SK-N-SH (cell line): ENCODE measurements at regions not wholly inside any gene's neighbourhood (a gene's known extent, or its start where the extent isn't known, plus 50 kb on each side); places are given as distances from the start of the nearest gene placed in this dataset.

ENCODE experiments used
- CTCF ChIA-PET: fragments of 300-600, 350-600 bp; formaldehyde crosslinking; extraction: SDS; loops from one replicate; lab custom pipeline; 2021; lab: Yijun Ruan, JAX
- POLR2A ChIA-PET: fragments of 350-600 bp; sonication (Branson Sonifier 250); formaldehyde crosslinking; extraction: SDS; loops from one replicate; lab custom pipeline; 2020; ENCODE audit warnings: antibody characterized with exemption, inconsistent platforms; lab: Yijun Ruan, JAX
- DNase-seq: peaks from one replicate; pipeline ENCODE4 v3.0.0; 2012
- H2AFZ ChIP-seq: fragments of 200-600 bp; sonication (generic); 2 replicates; pipeline ENCODE4 v1.8.1; 2016; ENCODE audit warnings: antibody characterized with exemption, mild to moderate bottlenecking, low read depth
- H3F3A ChIP-seq: fragments of 200-600 bp; sonication (generic); replicated peaks from 2 replicates; pipeline ENCODE3; 2016; ENCODE audit warnings: antibody characterized with exemption, mild to moderate bottlenecking; ENCODE audit not compliant: insufficient read depth
- H3K27ac ChIP-seq, 2 experiments: fragments of 200-500 bp in 1 of 2; fragments of 200-600 bp in 1 of 2; sonication (Bioruptor generic) in 1 of 2; sonication (generic), shearing (Covaris generic) in 1 of 2; 2 replicates each; pipeline versions ENCODE4 v1.5.1 to v1.6.1; 2014 to 2016; ENCODE audit warnings: low read depth in 2 of 2, inconsistent platforms in 1 of 2, low read length in 1 of 2, mild to moderate bottlenecking in 1 of 2, mixed read lengths in 1 of 2
- H3K27me3 ChIP-seq: fragments of 200-600 bp; sonication (generic), shearing (Covaris generic); 2 replicates; pipeline ENCODE4 v1.6.1; 2016; ENCODE audit warnings: mixed run types; ENCODE audit not compliant: insufficient read depth
- H3K36me3 ChIP-seq, 2 experiments: fragments of 200-500 bp in 1 of 2; fragments of 200-600 bp in 1 of 2; sonication (Bioruptor generic) in 1 of 2; sonication (generic) in 1 of 2; replicated peaks in 1 of 2; 2 replicates each; pipeline versions ENCODE3 to v1.5.1; 2014 to 2016; ENCODE audit warnings: low read length in 1 of 2, mild to moderate bottlenecking in 1 of 2; ENCODE audit not compliant: insufficient read depth in 2 of 2, control insufficient read depth in 1 of 2
- H3K4me1 ChIP-seq, 2 experiments: fragments of 200-500 bp in 1 of 2; fragments of 200-600 bp in 1 of 2; sonication (Bioruptor generic) in 1 of 2; sonication (generic), shearing (Covaris generic) in 1 of 2; 2 replicates each; pipeline versions ENCODE4 v1.5.1 to v1.6.1; 2014 to 2016; ENCODE audit warnings: low read depth in 1 of 2, low read length in 1 of 2, mixed run types in 1 of 2; ENCODE audit not compliant: insufficient read depth in 2 of 2, control insufficient read depth in 1 of 2
- H3K4me2 ChIP-seq: fragments of 200-600 bp; sonication (generic), shearing (Covaris generic); 2 replicates; pipeline ENCODE4 v1.6.1; 2017; ENCODE audit warnings: mixed run types
- H3K4me3 ChIP-seq, 2 experiments: fragments of 200-500 bp in 1 of 2; fragments of 200-600 bp in 1 of 2; sonication (Bioruptor generic) in 1 of 2; sonication (generic), shearing (Covaris generic) in 1 of 2; 2 replicates each; pipeline versions ENCODE4 v1.5.1 to v1.8.1; 2014 to 2016; ENCODE audit warnings: low read depth in 2 of 2, inconsistent platforms in 1 of 2, low read length in 1 of 2, mild to moderate bottlenecking in 1 of 2, mixed read lengths in 1 of 2, moderate library complexity in 1 of 2
- H3K79me2 ChIP-seq: fragments of 200-600 bp; sonication (generic); 2 replicates; pipeline ENCODE4 v1.8.1; 2017; ENCODE audit warnings: mild to moderate bottlenecking; ENCODE audit not compliant: insufficient read depth
- H3K9ac ChIP-seq: fragments of 200-600 bp; sonication (generic); 2 replicates; pipeline ENCODE4 v1.6.1; 2017; ENCODE audit warnings: mixed run types
- H3K9me2 ChIP-seq: fragments of 200-600 bp; sonication (generic); 2 replicates; pipeline ENCODE4 v1.6.1; 2017; ENCODE audit warnings: mixed run types
- H3K9me3 ChIP-seq: fragments of 200-600 bp; sonication (generic); 2 replicates; pipeline ENCODE4 v1.6.1; 2017; ENCODE audit warnings: mixed run types, mild to moderate bottlenecking, moderate library complexity
- H4K20me1 ChIP-seq: fragments of 200-600 bp; sonication (generic); 2 replicates; pipeline ENCODE4 v1.6.1; 2017; ENCODE audit warnings: mild to moderate bottlenecking, mixed run types; ENCODE audit not compliant: insufficient read depth
- CTCF ChIP-seq: fragments of 200-600 bp; sonication (generic); IDR thresholded peaks from 2 replicates; pipeline ENCODE4 v1.6.1; 2017; ENCODE audit warnings: antibody characterized with exemption, mild to moderate bottlenecking, moderate library complexity
- EP300 ChIP-seq, 2 experiments: IDR thresholded peaks; 2 replicates each; pipeline versions ENCODE4 v1.4.0 to v1.6.1; 2012; ENCODE audit warnings: borderline replicate concordance in 1 of 2, low read depth in 1 of 2, low read length in 1 of 2
- EZH2phosphoT487 ChIP-seq: fragments of 200-600 bp; sonication (generic); IDR thresholded peaks from 2 replicates; pipeline ENCODE4 v1.6.1; 2017; ENCODE audit warnings: low read depth, mixed run types, mild to moderate bottlenecking, antibody characterized with exemption, moderate library complexity, borderline replicate concordance
- FOSL2 ChIP-seq: IDR thresholded peaks from 2 replicates; pipeline ENCODE4 v1.4.0; 2012; ENCODE audit warnings: low read depth, mild to moderate bottlenecking, moderate library complexity, borderline replicate concordance
- FOXJ3 ChIP-seq: sonication (generic); formaldehyde crosslinking; IDR thresholded peaks from 2 replicates; pipeline ENCODE4 v1.5.1; 2020; ENCODE audit warnings: mild to moderate bottlenecking, missing genetic modification reagents
- FOXM1 ChIP-seq: IDR thresholded peaks from 2 replicates; pipeline ENCODE4 v1.4.0; 2012; ENCODE audit warnings: low read depth, mild to moderate bottlenecking
- GABPA ChIP-seq: IDR thresholded peaks from 2 replicates; pipeline ENCODE4 v1.4.0; 2012; ENCODE audit warnings: low read depth, mild to moderate bottlenecking
- IRF3 ChIP-seq: fragments of 150-350 bp; IDR thresholded peaks from 2 replicates; pipeline ENCODE4 v1.6.1; 2016; ENCODE audit warnings: mild to moderate bottlenecking, low read depth, low read length
- JUND ChIP-seq: IDR thresholded peaks from 2 replicates; pipeline ENCODE4 v1.4.0; 2012
- MAX ChIP-seq: IDR thresholded peaks from 2 replicates; pipeline ENCODE4 v1.4.0; 2012; ENCODE audit warnings: low read depth
- MXI1 ChIP-seq: IDR thresholded peaks from 2 replicates; pipeline ENCODE4 v1.6.1; 2012; ENCODE audit warnings: mild to moderate bottlenecking, low read depth, low read length, improper control_type of control experiment
- POLR2AphosphoS5 ChIP-seq: IDR thresholded peaks from 2 replicates; pipeline ENCODE4 v1.6.1; 2012; ENCODE audit warnings: low read depth, low read length
- RCOR1 ChIP-seq: fragments of 150-350 bp; IDR thresholded peaks from 2 replicates; pipeline ENCODE4 v1.6.1; 2017; ENCODE audit warnings: antibody characterized with exemption, low read length
- REST ChIP-seq: IDR thresholded peaks from 2 replicates; pipeline ENCODE4 v1.6.1; 2012; ENCODE audit warnings: mild to moderate bottlenecking, low read depth, low read length, moderate library complexity
- RFX5 ChIP-seq: IDR thresholded peaks from 2 replicates; pipeline ENCODE4 v1.6.1; 2012; ENCODE audit warnings: mild to moderate bottlenecking, improper control_type of control experiment, low read length
- SMC3 ChIP-seq: IDR thresholded peaks from 2 replicates; pipeline ENCODE4 v1.6.1; 2012; ENCODE audit warnings: low read depth, low read length, improper control_type of control experiment
- TAF1 ChIP-seq: IDR thresholded peaks from 2 replicates; pipeline ENCODE4 v1.6.1; 2012; ENCODE audit warnings: low read depth, mild to moderate bottlenecking, low read length, moderate library complexity, borderline replicate concordance
- TEAD4 ChIP-seq: IDR thresholded peaks from 2 replicates; pipeline ENCODE4 v1.4.0; 2012; ENCODE audit warnings: mild to moderate bottlenecking, borderline replicate concordance; ENCODE audit not compliant: insufficient read depth
- USF2 ChIP-seq: fragments of 150-350 bp; IDR thresholded peaks from 2 replicates; pipeline ENCODE4 v1.6.1; 2017; ENCODE audit warnings: antibody characterized with exemption, low read length, low read depth, borderline replicate concordance
- YY1 ChIP-seq: IDR thresholded peaks from 2 replicates; pipeline ENCODE4 v1.4.0; 2012; ENCODE audit warnings: low read depth, mild to moderate bottlenecking
- ZBTB33 ChIP-seq: IDR thresholded peaks from 2 replicates; pipeline ENCODE4 v1.4.0; 2012; ENCODE audit warnings: low read depth, borderline replicate concordance
- WGBS: methylation state at CpG from one replicate; pipeline ENCODE4 v1.1.6; 2017; ENCODE audit warnings: low lambda C conversion rate; 5-methylcytosine and 5-hydroxymethylcytosine counted together

GRCh38 chr12:23356440-23356839 is 593.0 kb downstream of the SOX5 start (continued):
- no peak for TF ChIP-seq REST
- no peak for TF ChIP-seq GABPA
- TF ChIP-seq FOXJ3 (CRISPR knock-in tag): no peak
- no peak for TF ChIP-seq RCOR1
- no peak for TF ChIP-seq EZH2phosphoT487
- TF ChIP-seq, all 33 proteins: peak for 0

GRCh38 chr12:23356927-23357708 is 592.4 kb downstream of the SOX5 start:
- Histone ChIP-seq H3K4me3 (no peak overlapping the region), H4K20me1 (no peaks in the 10 kb centered on the region), H3K9me3 (no peaks in the 10 kb centered on the region), H3K4me1 (no peaks in the 10 kb centered on the region; a peak in 1 of 4 replicates), H3K36me3 (no peaks in the 10 kb centered on the region), H3K9ac (no peak overlapping the region), H3K27ac (no peak overlapping the region), H3K4me2 (no peak overlapping the region), H3K79me2 (no peaks in the 10 kb centered on the region), H3K9me2 (no peaks in the 10 kb centered on the region), H2AFZ (no peak overlapping the region), H3F3A (no peaks in the 10 kb centered on the region), H3K27me3 (no peaks in the 10 kb centered on the region)
- DNase-seq: no peak
- WGBS: 31% methylated on average over 9 of the region's 9 CpGs
- ChIA-PET CTCF (no interaction called here), POLR2A (no interaction called here)
- no peak for TF ChIP-seq ZBTB33
- TF ChIP-seq POLR2AphosphoS5: no peak
- no peak for TF ChIP-seq RCOR1
- TF ChIP-seq JUND: no peak
- no peak for TF ChIP-seq YY1
- no peak for TF ChIP-seq TEAD4
- no peak for TF ChIP-seq FOXM1
- TF ChIP-seq CTCF: no peak
- no peak for TF ChIP-seq FOXJ3 (CRISPR knock-in tag)
- no peak for TF ChIP-seq SMC3
- TF ChIP-seq USF2: no peak
- TF ChIP-seq RFX5: no peak
- TF ChIP-seq EP300 (IDR thresholded peaks at IDR 0.05; ENCODE audit: borderline replicate concordance in 1 of 2, low read depth in 1 of 2, low read length in 1 of 2): no peak
- TF ChIP-seq MAX: no peak
- no peak for TF ChIP-seq FOSL2
- TF ChIP-seq MXI1: no peak
- no peak for TF ChIP-seq IRF3
- TF ChIP-seq EZH2phosphoT487: no peak
- TF ChIP-seq TAF1: no peak
